ENCODE measurements at regions not wholly inside any gene's neighbourhood (a gene's known extent, or its start where the extent isn't known, plus 50 kb on each side); places are given as distances from the start of the nearest gene placed in this dataset.

GRCh38 chr14:28975084-28975483 lies 208.5 kb downstream of the FOXG1 start:
- no peak for TF ChIP-seq EZH2 (IDR thresholded peaks at IDR 0.05; ENCODE audit: borderline replicate concordance, insufficient read depth, low read depth, low read length, poor library complexity, severe bottlenecking)
- TF ChIP-seq, protein P1, sequence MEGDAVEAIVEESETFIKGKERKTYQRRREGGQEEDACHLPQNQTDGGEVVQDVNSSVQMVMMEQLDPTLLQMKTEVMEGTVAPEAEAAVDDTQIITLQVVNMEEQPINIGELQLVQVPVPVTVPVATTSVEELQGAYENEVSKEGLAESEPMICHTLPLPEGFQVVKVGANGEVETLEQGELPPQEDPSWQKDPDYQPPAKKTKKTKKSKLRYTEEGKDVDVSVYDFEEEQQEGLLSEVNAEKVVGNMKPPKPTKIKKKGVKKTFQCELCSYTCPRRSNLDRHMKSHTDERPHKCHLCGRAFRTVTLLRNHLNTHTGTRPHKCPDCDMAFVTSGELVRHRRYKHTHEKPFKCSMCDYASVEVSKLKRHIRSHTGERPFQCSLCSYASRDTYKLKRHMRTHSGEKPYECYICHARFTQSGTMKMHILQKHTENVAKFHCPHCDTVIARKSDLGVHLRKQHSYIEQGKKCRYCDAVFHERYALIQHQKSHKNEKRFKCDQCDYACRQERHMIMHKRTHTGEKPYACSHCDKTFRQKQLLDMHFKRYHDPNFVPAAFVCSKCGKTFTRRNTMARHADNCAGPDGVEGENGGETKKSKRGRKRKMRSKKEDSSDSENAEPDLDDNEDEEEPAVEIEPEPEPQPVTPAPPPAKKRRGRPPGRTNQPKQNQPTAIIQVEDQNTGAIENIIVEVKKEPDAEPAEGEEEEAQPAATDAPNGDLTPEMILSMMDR (IDR thresholded peaks at IDR 0.05) = no peak

Data from B cell (primary cell).